ENCODE measurements at regions not wholly inside any gene's neighbourhood (a gene's known extent, or its start where the extent isn't known, plus 50 kb on each side); places are given as distances from the start of the nearest gene placed in this dataset.

DNA sequence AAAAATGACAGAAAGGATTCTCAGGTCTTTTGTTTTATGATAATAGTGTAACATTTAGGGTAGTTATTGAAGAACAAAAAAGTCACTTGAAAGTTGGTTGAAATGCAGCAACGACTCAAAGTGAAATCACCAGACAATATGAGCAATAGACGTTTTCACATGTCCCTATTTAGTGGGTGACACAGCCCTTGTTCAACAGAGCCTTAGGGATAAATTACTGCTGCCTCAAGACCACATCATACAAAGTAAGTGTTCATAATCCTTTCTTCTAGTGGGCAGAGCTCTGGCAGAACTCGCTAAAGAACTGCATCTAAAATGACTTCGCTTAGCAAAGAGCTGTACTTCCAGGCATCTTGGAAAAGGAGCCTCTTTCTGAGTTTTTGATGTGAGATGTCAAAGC is 128.5 kb upstream of the LMNTD1 start:
- Histone ChIP-seq H2BK12ac (ENCODE audit: low read length in 2 of 2) (no peak overlapping the region), H3K9ac (ENCODE audit: low read length) (no peak overlapping the region), H2BK15ac (ENCODE audit: low read depth, poor library complexity, severe bottlenecking) (no peak overlapping the region), H3K4ac (ENCODE audit: low read depth in 1 of 2, low read length in 2 of 2) (no peak overlapping the region), H4K8ac (ENCODE audit: low read length) (no peak overlapping the region), H3K23ac (ENCODE audit: low read length in 2 of 2) (no peak overlapping the region), H3K27me3 (ENCODE audit: control insufficient read depth in 1 of 2, insufficient read depth in 1 of 2, low read length in 2 of 2) (no peaks in the 10 kb centered on the region), H3K18ac (ENCODE audit: low read depth in 1 of 2, low read length in 2 of 2) (no peak overlapping the region), H2BK5ac (ENCODE audit: low read depth, low read length, poor library complexity, severe bottlenecking) (no peak overlapping the region), H3K4me3 (ENCODE audit: insufficient read depth in 1 of 2, low read depth in 1 of 2, low read length in 2 of 2) (no peak overlapping the region), H3K79me1 (replicated peaks; ENCODE audit: low read length, poor library complexity, severe bottlenecking) (no peaks in the 10 kb centered on the region), H3K4me1 (ENCODE audit: control insufficient read depth, insufficient read depth, low read depth, low read length) (no peaks in the 10 kb centered on the region), H3K9me3 (ENCODE audit: control insufficient read depth, low read length) (no peaks in the 10 kb centered on the region), H2BK120ac (ENCODE audit: low read depth, low read length) (no peak overlapping the region), H2AK5ac (ENCODE audit: low read length, severe bottlenecking) (no peak overlapping the region), H4K91ac (ENCODE audit: low read length) (no peak overlapping the region), H3K27ac (ENCODE audit: low read length, poor library complexity, severe bottlenecking) (no peak overlapping the region), H3K4me2 (ENCODE audit: low read length, poor library complexity, severe bottlenecking) (no peak overlapping the region), H3K36me3 (ENCODE audit: control insufficient read depth in 1 of 2, insufficient read depth in 2 of 2, low read depth in 1 of 2, low read length in 2 of 2) (no peaks in the 10 kb centered on the region), H2AFZ (ENCODE audit: low read depth, low read length) (no peak overlapping the region), H3K14ac (ENCODE audit: low read length in 2 of 2) (no peak overlapping the region)
- DNase-seq: no peak
- WGBS: 86% methylated on average over 4 of the region's 4 CpGs

DNA sequence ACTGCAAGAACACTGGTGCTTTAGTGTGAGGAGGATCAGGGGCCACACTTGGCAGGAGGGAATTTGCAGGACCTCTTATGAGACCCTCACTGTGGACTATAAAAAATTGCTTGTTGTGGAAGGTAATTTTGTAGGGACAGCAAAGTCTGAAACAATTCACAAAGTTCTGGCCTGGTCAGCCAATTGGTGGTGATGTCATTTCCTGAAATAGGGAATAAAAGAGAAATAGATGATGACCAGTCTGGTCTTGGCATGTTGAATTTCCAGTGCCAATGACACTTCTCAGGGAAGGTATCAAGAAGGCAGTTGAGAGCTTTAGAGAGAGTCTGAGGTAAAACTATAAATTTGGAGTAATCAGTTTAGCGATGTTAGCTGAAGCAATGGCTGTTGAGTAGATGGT is 129.3 kb upstream of the LMNTD1 start:
- H4K8ac ChIP-seq (ENCODE audit: low read length): no peak overlapping the region
- no peak overlapping the region for H3K27ac ChIP-seq (ENCODE audit: low read length, poor library complexity, severe bottlenecking)
- no peak overlapping the region for H2AFZ ChIP-seq (ENCODE audit: low read depth, low read length)
- no peak overlapping the region for H2BK15ac ChIP-seq (ENCODE audit: low read depth, poor library complexity, severe bottlenecking)
- no peak overlapping the region for H3K4ac ChIP-seq (ENCODE audit: low read depth in 1 of 2, low read length in 2 of 2)
- no peak overlapping the region for H3K4me2 ChIP-seq (ENCODE audit: low read length, poor library complexity, severe bottlenecking)
- 100% methylated on average over 1 of the region's 1 CpG for WGBS
- no peaks in the 10 kb centered on the region for H3K79me1 ChIP-seq (replicated peaks; ENCODE audit: low read length, poor library complexity, severe bottlenecking)
- no peaks in the 10 kb centered on the region for H3K36me3 ChIP-seq (ENCODE audit: control insufficient read depth in 1 of 2, insufficient read depth in 2 of 2, low read depth in 1 of 2, low read length in 2 of 2)
- no peak overlapping the region for H3K23ac ChIP-seq (ENCODE audit: low read length in 2 of 2)
- H3K14ac ChIP-seq (ENCODE audit: low read length in 2 of 2): no peak overlapping the region
- H3K9ac ChIP-seq (ENCODE audit: low read length): no peak overlapping the region
- no peak overlapping the region for H2BK12ac ChIP-seq (ENCODE audit: low read length in 2 of 2)
- no peaks in the 10 kb centered on the region for H3K9me3 ChIP-seq (ENCODE audit: control insufficient read depth, low read length)
- H3K18ac ChIP-seq (ENCODE audit: low read depth in 1 of 2, low read length in 2 of 2): no peak overlapping the region
- H2BK120ac ChIP-seq (ENCODE audit: low read depth, low read length): no peak overlapping the region
- H3K4me3 ChIP-seq (ENCODE audit: insufficient read depth in 1 of 2, low read depth in 1 of 2, low read length in 2 of 2): no peak overlapping the region
- no peak for DNase-seq
- no peaks in the 10 kb centered on the region for H3K27me3 ChIP-seq (ENCODE audit: control insufficient read depth in 1 of 2, insufficient read depth in 1 of 2, low read length in 2 of 2)
- no peak overlapping the region for H2AK5ac ChIP-seq (ENCODE audit: low read length, severe bottlenecking)
- H4K91ac ChIP-seq (ENCODE audit: low read length): no peak overlapping the region
- no peaks in the 10 kb centered on the region for H3K4me1 ChIP-seq (ENCODE audit: control insufficient read depth, insufficient read depth, low read depth, low read length)
- H2BK5ac ChIP-seq (ENCODE audit: low read depth, low read length, poor library complexity, severe bottlenecking): no peak overlapping the region

DNA sequence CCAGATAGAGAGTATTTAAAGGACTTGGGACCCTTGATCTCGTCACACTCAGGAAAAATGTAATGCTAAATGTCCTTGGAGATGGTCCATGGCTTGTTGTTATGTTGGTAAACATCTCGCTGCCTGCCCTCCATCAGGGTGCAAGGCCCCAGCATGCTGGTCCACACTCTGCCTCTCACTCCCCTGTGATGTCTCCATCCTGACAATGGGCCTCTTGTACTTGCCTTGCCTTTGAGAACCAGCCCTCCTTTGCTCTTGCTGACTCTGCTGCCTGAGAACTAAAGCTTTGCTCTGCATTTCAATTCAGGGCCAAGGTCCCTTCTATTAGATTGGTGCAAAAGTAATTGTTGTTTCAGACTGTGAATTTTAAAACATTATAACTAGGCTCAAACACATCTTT is 131.0 kb upstream of the LMNTD1 start:
- Histone ChIP-seq H3K4ac (ENCODE audit: low read depth in 1 of 2, low read length in 2 of 2) (no peak overlapping the region), H3K27me3 (ENCODE audit: control insufficient read depth in 1 of 2, insufficient read depth in 1 of 2, low read length in 2 of 2) (no peaks in the 10 kb centered on the region), H3K27ac (ENCODE audit: low read length, poor library complexity, severe bottlenecking) (no peak overlapping the region), H2AK5ac (ENCODE audit: low read length, severe bottlenecking) (no peak overlapping the region), H2BK15ac (ENCODE audit: low read depth, poor library complexity, severe bottlenecking) (no peak overlapping the region), H2BK120ac (ENCODE audit: low read depth, low read length) (no peak overlapping the region), H3K36me3 (ENCODE audit: control insufficient read depth in 1 of 2, insufficient read depth in 2 of 2, low read depth in 1 of 2, low read length in 2 of 2) (no peaks in the 10 kb centered on the region), H3K23ac (ENCODE audit: low read length in 2 of 2) (no peak overlapping the region), H2AFZ (ENCODE audit: low read depth, low read length) (no peak overlapping the region), H2BK5ac (ENCODE audit: low read depth, low read length, poor library complexity, severe bottlenecking) (no peak overlapping the region), H3K18ac (ENCODE audit: low read depth in 1 of 2, low read length in 2 of 2) (no peak overlapping the region), H3K4me2 (ENCODE audit: low read length, poor library complexity, severe bottlenecking) (no peak overlapping the region), H3K4me1 (ENCODE audit: control insufficient read depth, insufficient read depth, low read depth, low read length) (no peaks in the 10 kb centered on the region), H3K9me3 (ENCODE audit: control insufficient read depth, low read length) (no peaks in the 10 kb centered on the region), H4K8ac (ENCODE audit: low read length) (no peak overlapping the region), H3K4me3 (ENCODE audit: insufficient read depth in 1 of 2, low read depth in 1 of 2, low read length in 2 of 2) (no peak overlapping the region), H3K9ac (ENCODE audit: low read length) (no peak overlapping the region), H4K91ac (ENCODE audit: low read length) (no peak overlapping the region), H3K79me1 (replicated peaks; ENCODE audit: low read length, poor library complexity, severe bottlenecking) (no peaks in the 10 kb centered on the region), H2BK12ac (ENCODE audit: low read length in 2 of 2) (no peak overlapping the region), H3K14ac (ENCODE audit: low read length in 2 of 2) (no peak overlapping the region)
- DNase-seq: no peak
- whole genome bisulfite sequencing: 73% methylated on average over 2 of the region's 2 CpGs

DNA sequence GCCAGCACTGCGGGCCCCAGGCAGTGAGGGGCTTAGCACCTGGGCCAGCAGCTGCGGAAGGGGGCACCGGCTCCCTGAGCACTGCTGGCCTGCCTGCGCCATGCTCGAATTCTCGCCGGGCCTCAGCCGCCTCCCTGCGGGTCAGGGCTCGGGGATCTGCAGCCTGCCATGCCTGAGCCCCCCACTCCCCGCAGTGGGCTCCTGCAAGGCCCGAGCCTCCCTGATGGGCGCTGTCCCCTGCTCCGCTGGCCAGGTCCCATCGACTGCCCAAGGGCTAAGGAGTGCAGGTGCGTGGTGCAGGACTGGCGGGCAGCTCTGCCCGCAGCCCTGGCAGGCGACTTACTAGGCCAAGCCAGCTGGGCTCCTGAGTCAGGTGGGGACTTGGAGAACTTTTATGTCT is 133.3 kb upstream of the LMNTD1 start:
- WGBS: 97% methylated on average over 19 of the region's 19 CpGs
- no peak overlapping the region for H2AK5ac ChIP-seq (ENCODE audit: low read length, severe bottlenecking)
- H2BK5ac ChIP-seq (ENCODE audit: low read depth, low read length, poor library complexity, severe bottlenecking): no peak overlapping the region

More for the DNA sequence above, 133.3 kb upstream of the LMNTD1 start:
- Histone ChIP-seq H2BK12ac (ENCODE audit: low read length in 2 of 2) (no peak overlapping the region), H3K36me3 (ENCODE audit: control insufficient read depth in 1 of 2, insufficient read depth in 2 of 2, low read depth in 1 of 2, low read length in 2 of 2) (no peaks in the 10 kb centered on the region), H3K4me1 (ENCODE audit: control insufficient read depth, insufficient read depth, low read depth, low read length) (no peaks in the 10 kb centered on the region), H3K27ac (ENCODE audit: low read length, poor library complexity, severe bottlenecking) (no peak overlapping the region), H4K91ac (ENCODE audit: low read length) (no peak overlapping the region), H3K14ac (ENCODE audit: low read length in 2 of 2) (no peak overlapping the region), H4K8ac (ENCODE audit: low read length) (peak overlapping the region; percentile 2), H3K4me2 (ENCODE audit: low read length, poor library complexity, severe bottlenecking) (no peak overlapping the region), H2AFZ (ENCODE audit: low read depth, low read length) (no peak overlapping the region), H2BK15ac (ENCODE audit: low read depth, poor library complexity, severe bottlenecking) (no peak overlapping the region), H3K9ac (ENCODE audit: low read length) (no peak overlapping the region), H3K9me3 (ENCODE audit: control insufficient read depth, low read length) (no peaks in the 10 kb centered on the region), H2BK120ac (ENCODE audit: low read depth, low read length) (no peak overlapping the region), H3K27me3 (ENCODE audit: control insufficient read depth in 1 of 2, insufficient read depth in 1 of 2, low read length in 2 of 2) (no peaks in the 10 kb centered on the region), H3K4ac (ENCODE audit: low read depth in 1 of 2, low read length in 2 of 2) (no peak overlapping the region), H3K23ac (ENCODE audit: low read length in 2 of 2) (no peak overlapping the region), H3K4me3 (ENCODE audit: insufficient read depth in 1 of 2, low read depth in 1 of 2, low read length in 2 of 2) (peak overlapping the region in 1 of 2 experiments; percentile 35), H3K79me1 (replicated peaks; ENCODE audit: low read length, poor library complexity, severe bottlenecking) (no peaks in the 10 kb centered on the region), H3K18ac (ENCODE audit: low read depth in 1 of 2, low read length in 2 of 2) (no peak overlapping the region)
- no peak for DNase-seq
